Tibial artery (tissue), 4 donors: ENCODE measurements at regions not wholly inside any gene's neighbourhood (a gene's known extent, or its start where the extent isn't known, plus 50 kb on each side); places are given as distances from the start of the nearest gene placed in this dataset.
"Not testable (repeated sequence)": the region's sequence is repeated elsewhere in the genome, so short reads cannot be mapped to it uniquely, and the experiment has no call there.

ENCODE experiments used
- DNase-seq, 2 donors: peaks; one replicate each; pipeline ENCODE4 v3.0.0-alpha.2; 2019
- H3K27ac ChIP-seq, 2 donors: fragments of 200-600 bp; sonication (generic) in 1 of 2; 1 replicate in 1 of 2; 2 replicates in 1 of 2; pipeline ENCODE4 v1.5.1; 2018 to 2019; ENCODE audit warnings: mild to moderate bottlenecking in 1 of 2
- H3K27me3 ChIP-seq, 2 donors: fragments of 200-600 bp; sonication (generic) in 1 of 2; one replicate each; pipeline versions ENCODE4 v1.5.1 to v1.6.0; 2016 to 2019
- H3K36me3 ChIP-seq, 3 donors: fragments of 200-600 bp; sonication (generic) in 2 of 3; one replicate each; pipeline ENCODE4 v1.5.1; 2016 to 2019; ENCODE audit warnings: mild to moderate bottlenecking in 2 of 3
- H3K4me1 ChIP-seq, 4 donors: fragments of 200-600 bp; sonication (generic) in 2 of 4; 1 replicate in 3 of 4; 2 replicates in 1 of 4; pipeline ENCODE4 v1.5.1; 2016 to 2019
- H3K4me3 ChIP-seq, 2 donors: fragments of 200-600 bp; sonication (generic) in 1 of 2; 1 replicate in 1 of 2; 2 replicates in 1 of 2; pipeline ENCODE4 v1.5.1; 2018 to 2019; ENCODE audit warnings: mild to moderate bottlenecking in 2 of 2
- H3K9me3 ChIP-seq, 3 donors: fragments of 200-600 bp; sonication (generic) in 1 of 3; one replicate each; pipeline ENCODE4 v1.5.1; 2016 to 2019
- CTCF ChIP-seq, 2 experiments: fragments of 200-600 bp in 1 of 2; fragments of 450-650 bp in 1 of 2; IDR thresholded peaks; one replicate each; pipeline ENCODE4 v1.5.1; 2017 to 2019; ENCODE audit warnings: antibody characterized with exemption in 2 of 2, mild to moderate bottlenecking in 1 of 2, moderate library complexity in 1 of 2
- intact Hi-C: fragments of 100-400 bp; cut with DNase I; formaldehyde crosslinking; loops from one replicate; pipeline ENCODE4 v1.15.0; 2023; ENCODE audit warnings: low total_unique reads

DNA sequence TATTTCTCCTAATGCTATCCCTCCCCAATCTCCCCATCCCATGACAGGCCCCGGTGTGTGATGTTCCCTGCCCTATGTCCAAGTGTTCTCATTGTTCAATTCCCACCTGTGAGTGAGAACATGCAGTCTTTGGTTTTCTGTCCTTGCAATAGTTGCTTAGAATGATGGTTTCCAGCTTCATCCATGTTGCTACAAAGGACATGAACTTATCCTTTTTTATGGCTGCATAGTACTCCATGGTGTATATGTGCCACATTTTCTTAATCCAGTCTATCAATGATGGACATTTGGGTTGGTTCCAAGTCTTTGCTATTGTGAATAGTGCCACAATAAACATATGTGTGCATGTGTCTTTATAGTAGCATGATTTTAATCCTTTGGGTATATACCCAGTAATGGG is 51.3 kb upstream of the RIOK2 start:
- H3K27ac ChIP-seq, DNase-seq, H3K4me3 ChIP-seq, intact Hi-C loops, H3K36me3 ChIP-seq, H3K4me1 ChIP-seq, H3K27me3 ChIP-seq, H3K9me3 ChIP-seq: not testable (repeated sequence)

GRCh38 chr5:97242341-97242740 is 59.3 kb upstream of the RIOK2 start:
- Histone ChIP-seq H3K27ac (no peak overlapping the region), H3K27me3 (no peaks in the 10 kb centered on the region), H3K4me1 (no peaks in the 10 kb centered on the region), H3K36me3 (no peaks in the 10 kb centered on the region), H3K9me3 (no peaks in the 10 kb centered on the region), H3K4me3 (no peak overlapping the region)
- intact Hi-C loops = no loop called here
- no peak for TF ChIP-seq CTCF (IDR thresholded peaks at IDR 0.05)
- DNase-seq = no peak

- no peak for TF ChIP-seq CTCF (IDR thresholded peaks at IDR 0.05)
- DNase-seq = no peak
- Histone ChIP-seq H3K36me3 (no peaks in the 10 kb centered on the region), H3K27ac (no peak overlapping the region), H3K4me3 (no peak overlapping the region), H3K27me3 (no peaks in the 10 kb centered on the region), H3K9me3 (no peaks in the 10 kb centered on the region), H3K4me1 (no peaks in the 10 kb centered on the region)
- intact Hi-C loops = no loop called here
These were observed 60.3 kb upstream of the RIOK2 start for GRCh38 chr5:97243353-97243752.

DNA sequence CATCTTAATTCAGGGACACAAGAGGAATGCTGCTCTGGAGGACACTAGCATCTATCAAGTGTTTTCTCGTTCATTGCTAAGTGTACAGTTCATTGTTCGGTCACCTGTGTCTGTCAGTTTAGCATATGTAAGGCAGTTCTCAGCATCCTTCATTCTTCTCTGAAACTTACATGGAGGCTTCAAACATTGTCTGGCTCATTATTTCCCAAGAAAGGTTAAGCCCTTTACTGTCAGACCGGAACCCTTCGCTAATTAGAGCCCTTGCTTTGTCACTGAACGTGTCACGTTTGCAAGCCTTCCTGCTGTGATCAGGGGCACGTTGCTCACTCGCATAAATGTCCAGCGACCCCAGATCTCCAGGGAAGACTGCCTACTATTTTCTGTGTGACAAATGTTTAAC is 62.3 kb upstream of the RIOK2 start:
- TF ChIP-seq CTCF (IDR thresholded peaks at IDR 0.05) = no peak
- intact Hi-C loops = no loop called here
- Histone ChIP-seq H3K4me3 (no peak overlapping the region), H3K36me3 (no peaks in the 10 kb centered on the region), H3K4me1 (no peaks in the 10 kb centered on the region), H3K27ac (no peak overlapping the region), H3K27me3 (no peaks in the 10 kb centered on the region), H3K9me3 (peaks cover 0 to 10% (median 0%) of the 10 kb centered on the region in 3 donors)
- no peak for DNase-seq

DNA sequence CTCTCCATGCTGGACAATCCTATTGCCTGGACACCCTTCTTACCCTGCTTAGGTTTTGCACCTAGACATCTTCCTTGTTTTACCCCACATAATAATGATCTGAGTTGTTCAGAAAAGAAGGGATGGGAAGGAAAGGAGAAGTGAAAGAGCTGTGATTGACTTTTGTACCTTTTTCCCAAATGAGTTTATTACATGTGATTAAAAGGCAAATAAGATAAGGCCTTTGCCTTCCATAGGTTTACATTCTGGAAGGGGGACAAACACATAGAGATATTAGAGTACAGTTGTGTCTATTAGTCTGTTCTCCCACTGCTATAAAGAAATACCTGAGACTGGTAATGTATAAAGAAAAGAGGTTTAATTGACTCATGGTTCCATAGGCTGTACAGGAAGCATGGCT is 67.1 kb upstream of the RIOK2 start:
- no peak overlapping the region for H3K4me3 ChIP-seq
- H3K4me1 ChIP-seq = no peaks in the 10 kb centered on the region
- H3K27me3 ChIP-seq = no peaks in the 10 kb centered on the region
- intact Hi-C loops = no loop called here
- no peaks in the 10 kb centered on the region for H3K36me3 ChIP-seq
- H3K9me3 ChIP-seq = peaks cover 0 to 15% (median 0%) of the 10 kb centered on the region in 3 donors
- DNase-seq = no peak
- no peak for TF ChIP-seq CTCF (IDR thresholded peaks at IDR 0.05)
- no peak overlapping the region for H3K27ac ChIP-seq

GRCh38 chr5:97266076-97266475 is 83.0 kb upstream of the RIOK2 start:
- Histone ChIP-seq H3K4me3 (no peak overlapping the region), H3K9me3 (no peaks in the 10 kb centered on the region), H3K27me3 (no peaks in the 10 kb centered on the region), H3K4me1 (no peaks in the 10 kb centered on the region), H3K27ac (no peak overlapping the region), H3K36me3 (no peaks in the 10 kb centered on the region)
- no peak for TF ChIP-seq CTCF (IDR thresholded peaks at IDR 0.05)
- intact Hi-C loops = no loop called here
- no peak for DNase-seq
